IPS-20b (cell line): ENCODE measurements at regions not wholly inside any gene's neighbourhood (a gene's known extent, or its start where the extent isn't known, plus 50 kb on each side); places are given as distances from the start of the nearest gene placed in this dataset.

ENCODE experiments used
- H3K27ac ChIP-seq: one replicate; pipeline ENCODE4 v1.5.1; 2013; ENCODE audit warnings: low read length
- H3K27me3 ChIP-seq: 2 replicates; pipeline ENCODE4 v1.6.1; 2013; ENCODE audit warnings: mild to moderate bottlenecking, low read length, inconsistent platforms; ENCODE audit not compliant: insufficient read depth
- H3K36me3 ChIP-seq: 2 replicates; pipeline ENCODE4 v1.6.1; 2013; ENCODE audit warnings: low read depth, mild to moderate bottlenecking, inconsistent platforms, low read length, moderate library complexity; ENCODE audit not compliant: insufficient read depth
- H3K4me1 ChIP-seq: 2 replicates; pipeline ENCODE4 v1.6.1; 2013; ENCODE audit warnings: mild to moderate bottlenecking, control low read depth, inconsistent platforms, low read length, moderate library complexity; ENCODE audit not compliant: insufficient read depth
- H3K4me3 ChIP-seq: 2 replicates; pipeline ENCODE4 v1.5.1; 2013; ENCODE audit warnings: mild to moderate bottlenecking, low read length, inconsistent platforms
- H3K9ac ChIP-seq: 2 replicates; pipeline ENCODE4 v1.6.1; 2013; ENCODE audit warnings: low read depth, mild to moderate bottlenecking, inconsistent platforms, low read length, moderate library complexity
- H3K9me3 ChIP-seq: 2 replicates; pipeline ENCODE4 v1.6.1; 2013; ENCODE audit warnings: mild to moderate bottlenecking, low read depth, low read length, inconsistent platforms; ENCODE audit not compliant: insufficient read depth

- H3K4me3 ChIP-seq: no peak overlapping the region
- no peak overlapping the region for H3K27ac ChIP-seq
Observed at GRCh38 chr6:140069576-140069975, 695.1 kb upstream of the CITED2 start.

GRCh38 chr6:140068801-140069200 lies 694.4 kb upstream of the CITED2 start:
- Histone ChIP-seq H3K27ac (no peak overlapping the region), H3K4me3 (no peak overlapping the region), H3K27me3 (no peaks in the 10 kb centered on the region), H3K9me3 (no peaks in the 10 kb centered on the region), H3K9ac (no peak overlapping the region), H3K36me3 (no peaks in the 10 kb centered on the region), H3K4me1 (no peaks in the 10 kb centered on the region)

More at GRCh38 chr6:140069576-140069975, 695.1 kb upstream of the CITED2 start:
- no peaks in the 10 kb centered on the region for H3K4me1 ChIP-seq
- H3K9ac ChIP-seq: no peak overlapping the region
- H3K9me3 ChIP-seq: no peaks in the 10 kb centered on the region
- H3K36me3 ChIP-seq: no peaks in the 10 kb centered on the region
- H3K27me3 ChIP-seq: no peaks in the 10 kb centered on the region

- Histone ChIP-seq H3K9ac (no peak overlapping the region), H3K4me1 (no peaks in the 10 kb centered on the region), H3K27ac (no peak overlapping the region), H3K9me3 (no peaks in the 10 kb centered on the region), H3K27me3 (no peaks in the 10 kb centered on the region), H3K36me3 (no peaks in the 10 kb centered on the region), H3K4me3 (no peak overlapping the region)
Observed at GRCh38 chr6:140064366-140064765, 689.9 kb upstream of the CITED2 start.

GRCh38 chr6:140063021-140063399 lies 688.6 kb upstream of the CITED2 start:
- Histone ChIP-seq H3K36me3 (no peaks in the 10 kb centered on the region), H3K4me3 (no peak overlapping the region), H3K4me1 (no peaks in the 10 kb centered on the region), H3K9ac (no peak overlapping the region), H3K27ac (no peak overlapping the region), H3K27me3 (no peaks in the 10 kb centered on the region), H3K9me3 (no peaks in the 10 kb centered on the region)

GRCh38 chr6:140062043-140063020 lies 687.9 kb upstream of the CITED2 start:
- Histone ChIP-seq H3K9me3 (no peaks in the 10 kb centered on the region), H3K36me3 (no peaks in the 10 kb centered on the region), H3K27ac (no peak overlapping the region)

GRCh38 chr6:140061110-140062042 lies 686.9 kb upstream of the CITED2 start:
- no peak overlapping the region for H3K9ac ChIP-seq
- no peaks in the 10 kb centered on the region for H3K27me3 ChIP-seq
- no peaks in the 10 kb centered on the region for H3K9me3 ChIP-seq
- no peaks in the 10 kb centered on the region for H3K4me1 ChIP-seq
- H3K27ac ChIP-seq: no peak overlapping the region
- H3K36me3 ChIP-seq: no peaks in the 10 kb centered on the region
- no peak overlapping the region for H3K4me3 ChIP-seq

More at GRCh38 chr6:140062043-140063020, 687.9 kb upstream of the CITED2 start:
- H3K4me3 ChIP-seq: no peak overlapping the region
- H3K27me3 ChIP-seq: no peaks in the 10 kb centered on the region
- no peak overlapping the region for H3K9ac ChIP-seq
- no peaks in the 10 kb centered on the region for H3K4me1 ChIP-seq

- no peaks in the 10 kb centered on the region for H3K27me3 ChIP-seq
- no peak overlapping the region for H3K9ac ChIP-seq
- no peaks in the 10 kb centered on the region for H3K36me3 ChIP-seq
- no peaks in the 10 kb centered on the region for H3K9me3 ChIP-seq
- H3K27ac ChIP-seq: no peak overlapping the region
- H3K4me1 ChIP-seq: no peaks in the 10 kb centered on the region
- no peak overlapping the region for H3K4me3 ChIP-seq
Observed at GRCh38 chr6:140059947-140060346, 685.5 kb upstream of the CITED2 start.

- Histone ChIP-seq H3K9ac (no peak overlapping the region), H3K27me3 (no peaks in the 10 kb centered on the region), H3K36me3 (no peaks in the 10 kb centered on the region), H3K4me3 (no peak overlapping the region), H3K4me1 (no peaks in the 10 kb centered on the region), H3K9me3 (no peaks in the 10 kb centered on the region), H3K27ac (no peak overlapping the region)
Observed at GRCh38 chr6:140058863-140059262, 684.4 kb upstream of the CITED2 start.

- no peak overlapping the region for H3K9ac ChIP-seq
- no peak overlapping the region for H3K27ac ChIP-seq
- peaks cover 11% of the 10 kb centered on the region for H3K4me1 ChIP-seq
Observed at GRCh38 chr6:140052736-140053729, 678.6 kb upstream of the CITED2 start.

GRCh38 chr6:140051521-140052512 lies 677.4 kb upstream of the CITED2 start:
- Histone ChIP-seq H3K4me1 (peaks cover 11% of the 10 kb centered on the region), H3K9ac (no peak overlapping the region), H3K4me3 (no peak overlapping the region), H3K9me3 (no peaks in the 10 kb centered on the region), H3K27ac (no peak overlapping the region), H3K36me3 (no peaks in the 10 kb centered on the region), H3K27me3 (no peaks in the 10 kb centered on the region)

More at GRCh38 chr6:140052736-140053729, 678.6 kb upstream of the CITED2 start:
- Histone ChIP-seq H3K36me3 (no peaks in the 10 kb centered on the region), H3K9me3 (no peaks in the 10 kb centered on the region), H3K27me3 (no peaks in the 10 kb centered on the region), H3K4me3 (no peak overlapping the region)
